ENCODE measurements at regions not wholly inside any gene's neighbourhood (a gene's known extent, or its start where the extent isn't known, plus 50 kb on each side); places are given as distances from the start of the nearest gene placed in this dataset.

- intact Hi-C loops (cut with DNase I), result no loop called here
- H3K9me3 ChIP-seq, result peaks cover 0 to 3% of the 10 kb centered on the region in 2 donors
- no peak overlapping the region for H3K4me3 ChIP-seq
- no peaks in the 10 kb centered on the region for H3K27me3 ChIP-seq
- DNase-seq (ENCODE audit: low spot score in 2 of 2), result no peak
- H3K27ac ChIP-seq, result no peak overlapping the region
- no peaks in the 10 kb centered on the region for H3K36me3 ChIP-seq
- TF ChIP-seq, protein P1, sequence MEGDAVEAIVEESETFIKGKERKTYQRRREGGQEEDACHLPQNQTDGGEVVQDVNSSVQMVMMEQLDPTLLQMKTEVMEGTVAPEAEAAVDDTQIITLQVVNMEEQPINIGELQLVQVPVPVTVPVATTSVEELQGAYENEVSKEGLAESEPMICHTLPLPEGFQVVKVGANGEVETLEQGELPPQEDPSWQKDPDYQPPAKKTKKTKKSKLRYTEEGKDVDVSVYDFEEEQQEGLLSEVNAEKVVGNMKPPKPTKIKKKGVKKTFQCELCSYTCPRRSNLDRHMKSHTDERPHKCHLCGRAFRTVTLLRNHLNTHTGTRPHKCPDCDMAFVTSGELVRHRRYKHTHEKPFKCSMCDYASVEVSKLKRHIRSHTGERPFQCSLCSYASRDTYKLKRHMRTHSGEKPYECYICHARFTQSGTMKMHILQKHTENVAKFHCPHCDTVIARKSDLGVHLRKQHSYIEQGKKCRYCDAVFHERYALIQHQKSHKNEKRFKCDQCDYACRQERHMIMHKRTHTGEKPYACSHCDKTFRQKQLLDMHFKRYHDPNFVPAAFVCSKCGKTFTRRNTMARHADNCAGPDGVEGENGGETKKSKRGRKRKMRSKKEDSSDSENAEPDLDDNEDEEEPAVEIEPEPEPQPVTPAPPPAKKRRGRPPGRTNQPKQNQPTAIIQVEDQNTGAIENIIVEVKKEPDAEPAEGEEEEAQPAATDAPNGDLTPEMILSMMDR (IDR thresholded peaks at IDR 0.05), result no peak
- peaks cover 0 to 3% of the 10 kb centered on the region in 2 donors for H3K4me1 ChIP-seq
Observed at GRCh38 chr3:175911937-175912336, 1052.8 kb downstream of the NAALADL2 start.

- Histone ChIP-seq H3K4me3 (no peak overlapping the region), H3K4me1 (no peaks in the 10 kb centered on the region), H3K27ac (no peak overlapping the region), H3K27me3 (no peaks in the 10 kb centered on the region), H3K9me3 (no peaks in the 10 kb centered on the region), H3K36me3 (no peaks in the 10 kb centered on the region)
- intact Hi-C loops (cut with DNase I), result no loop called here
- TF ChIP-seq, protein P1 (IDR thresholded peaks at IDR 0.05), result no peak
- no peak for DNase-seq (ENCODE audit: low spot score in 2 of 2)
Observed at GRCh38 chr3:175902226-175902625, 1043.1 kb downstream of the NAALADL2 start.

DNA sequence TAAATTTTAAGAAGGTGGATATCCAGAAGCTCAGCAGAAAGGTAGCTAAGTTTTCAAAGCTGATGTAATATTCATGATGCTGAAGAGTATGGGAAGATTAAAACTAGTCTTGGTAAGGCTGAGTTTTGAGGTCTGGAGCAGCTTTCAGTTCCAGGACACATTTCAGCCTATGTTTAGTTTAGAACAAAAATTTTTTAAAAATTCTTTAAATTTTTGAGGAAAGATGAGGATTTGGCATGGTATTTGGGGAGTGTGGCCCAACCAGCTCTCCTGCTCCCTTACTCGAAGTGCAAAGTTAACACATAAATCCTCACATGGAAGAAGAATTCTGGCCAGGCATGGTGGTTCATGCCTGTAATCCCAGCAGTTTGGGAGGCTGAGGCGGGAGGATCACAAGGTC lies 1039.1 kb downstream of the NAALADL2 start:
- Histone ChIP-seq H3K27me3 (no peaks in the 10 kb centered on the region), H3K36me3 (no peaks in the 10 kb centered on the region), H3K9me3 (no peaks in the 10 kb centered on the region), H3K4me1 (no peaks in the 10 kb centered on the region), H3K4me3 (no peak overlapping the region), H3K27ac (no peak overlapping the region)
- intact Hi-C loops (cut with DNase I), result no loop called here
- no peak for DNase-seq (ENCODE audit: low spot score in 2 of 2)
- TF ChIP-seq, protein P1 (IDR thresholded peaks at IDR 0.05), result no peak

- Histone ChIP-seq H3K9me3 (no peaks in the 10 kb centered on the region), H3K36me3 (no peaks in the 10 kb centered on the region), H3K27me3 (no peaks in the 10 kb centered on the region), H3K4me3 (no peak overlapping the region), H3K27ac (no peak overlapping the region), H3K4me1 (no peaks in the 10 kb centered on the region)
- TF ChIP-seq, protein P1 (IDR thresholded peaks at IDR 0.05), result no peak
- no peak for DNase-seq (ENCODE audit: low spot score in 2 of 2)
- intact Hi-C loops (cut with DNase I), result no loop called here
Observed at GRCh38 chr3:175896655-175897054, 1037.5 kb downstream of the NAALADL2 start.

DNA sequence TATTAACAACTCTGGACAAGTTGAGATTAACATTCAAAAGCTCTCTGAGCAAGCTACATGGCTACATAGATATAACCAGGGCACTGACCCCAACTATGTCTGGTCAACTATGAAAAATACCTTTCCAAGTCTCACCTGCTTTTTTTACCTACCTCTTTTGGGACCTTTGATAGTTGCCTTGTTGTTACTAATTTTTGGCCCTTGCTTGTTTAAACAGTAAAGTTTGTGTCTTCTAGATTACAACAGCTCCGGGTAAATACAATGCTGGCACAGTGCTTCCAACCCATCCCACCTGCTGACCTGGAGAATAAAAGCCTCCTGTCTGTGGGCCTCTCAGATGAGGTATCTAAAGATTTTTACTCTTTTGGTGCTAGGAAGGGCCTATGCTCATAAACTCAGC lies 1036.6 kb downstream of the NAALADL2 start:
- TF ChIP-seq, protein P1 (IDR thresholded peaks at IDR 0.05), result no peak
- no peak overlapping the region for H3K4me3 ChIP-seq
- H3K27me3 ChIP-seq, result no peaks in the 10 kb centered on the region
- H3K27ac ChIP-seq, result no peak overlapping the region
- H3K4me1 ChIP-seq, result no peaks in the 10 kb centered on the region
- H3K9me3 ChIP-seq, result no peaks in the 10 kb centered on the region
- no peak for DNase-seq (ENCODE audit: low spot score in 2 of 2)
- intact Hi-C loops (cut with DNase I), result no loop called here
- H3K36me3 ChIP-seq, result no peaks in the 10 kb centered on the region

- TF ChIP-seq, protein P1 (IDR thresholded peaks at IDR 0.05), result no peak
- no peak overlapping the region for H3K4me3 ChIP-seq
- no peaks in the 10 kb centered on the region for H3K4me1 ChIP-seq
- no peak for DNase-seq (ENCODE audit: low spot score in 2 of 2)
- no peaks in the 10 kb centered on the region for H3K27me3 ChIP-seq
- no peak overlapping the region for H3K27ac ChIP-seq
- H3K9me3 ChIP-seq, result no peaks in the 10 kb centered on the region
- intact Hi-C loops (cut with DNase I), result no loop called here
- H3K36me3 ChIP-seq, result no peaks in the 10 kb centered on the region
Observed at GRCh38 chr3:175893566-175893965, 1034.4 kb downstream of the NAALADL2 start.
